G401 (cell line): ENCODE measurements at regions not wholly inside any gene's neighbourhood (a gene's known extent, or its start where the extent isn't known, plus 50 kb on each side); places are given as distances from the start of the nearest gene placed in this dataset.
"Not testable (repeated sequence)": the region's sequence is repeated elsewhere in the genome, so short reads cannot be mapped to it uniquely, and the experiment has no call there.

ENCODE experiments used
- DNase-seq: peaks from one replicate; pipeline ENCODE4 v3.0.0-alpha.2; 2015; ENCODE audit warnings: low spot score
- in situ Hi-C: cut with HindIII; loops from 2 replicates; pipeline ENCODE4 v1.10.0; 2016; ENCODE audit warnings: low sequenced_read_pairs, mixed read lengths

DNA sequence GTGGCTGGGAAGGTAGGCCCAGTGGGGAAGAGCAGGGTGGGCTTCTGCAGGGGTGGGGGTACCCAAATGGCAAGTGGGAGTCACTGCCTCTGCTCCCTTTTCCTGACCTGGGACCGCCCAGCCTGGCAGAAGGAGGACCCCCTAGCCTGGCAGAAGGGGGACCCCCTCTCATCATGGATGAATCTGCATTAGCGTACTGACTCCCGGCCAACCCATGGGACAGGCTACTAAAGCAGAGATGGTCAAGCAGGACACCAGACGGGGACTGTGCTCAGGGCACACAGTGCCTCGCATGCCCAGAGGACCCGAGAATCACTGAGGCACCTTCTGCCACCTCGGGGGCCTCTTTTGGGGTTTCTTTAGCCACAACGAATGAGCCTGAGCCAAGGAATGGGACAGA lies 577.5 kb downstream of the GLRX3 start:
- no peak for DNase-seq
- in situ Hi-C loops: no loop called here

DNA sequence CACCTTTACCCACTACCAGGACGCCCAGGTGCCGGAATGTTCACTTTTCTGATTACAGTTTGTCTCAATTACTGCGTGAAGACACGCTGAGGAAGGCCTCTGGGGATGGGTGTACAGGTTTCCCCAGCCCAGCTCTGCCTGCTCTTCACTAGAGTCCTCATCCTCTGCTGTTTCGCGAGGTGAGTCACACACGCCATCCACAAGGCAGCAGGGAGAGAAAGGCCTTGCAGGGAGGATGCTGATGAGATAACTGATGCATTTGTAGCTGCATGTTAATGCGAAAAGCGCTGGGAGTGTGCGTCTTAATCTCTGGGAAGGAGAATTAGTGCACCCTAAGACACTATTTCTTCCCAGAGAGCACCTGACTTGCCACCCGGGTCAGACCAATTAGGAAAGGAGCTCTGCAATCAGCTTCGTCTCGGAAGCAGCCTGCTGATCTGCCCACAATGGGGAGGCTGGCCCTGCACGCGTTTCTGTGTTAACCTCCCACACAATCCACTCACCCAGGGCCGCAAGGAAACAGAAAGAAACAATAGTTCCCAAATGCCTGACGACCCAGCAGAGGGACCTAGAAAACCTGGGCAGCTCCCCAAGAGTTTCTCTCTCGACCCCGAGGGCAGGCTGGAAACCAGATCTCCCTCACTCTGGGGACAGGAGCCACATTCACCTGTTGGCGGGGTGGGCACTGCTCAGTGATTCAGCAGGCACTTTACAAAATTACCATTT lies 578.7 kb downstream of the GLRX3 start:
- in situ Hi-C loops: no loop called here
- no peak for DNase-seq

DNA sequence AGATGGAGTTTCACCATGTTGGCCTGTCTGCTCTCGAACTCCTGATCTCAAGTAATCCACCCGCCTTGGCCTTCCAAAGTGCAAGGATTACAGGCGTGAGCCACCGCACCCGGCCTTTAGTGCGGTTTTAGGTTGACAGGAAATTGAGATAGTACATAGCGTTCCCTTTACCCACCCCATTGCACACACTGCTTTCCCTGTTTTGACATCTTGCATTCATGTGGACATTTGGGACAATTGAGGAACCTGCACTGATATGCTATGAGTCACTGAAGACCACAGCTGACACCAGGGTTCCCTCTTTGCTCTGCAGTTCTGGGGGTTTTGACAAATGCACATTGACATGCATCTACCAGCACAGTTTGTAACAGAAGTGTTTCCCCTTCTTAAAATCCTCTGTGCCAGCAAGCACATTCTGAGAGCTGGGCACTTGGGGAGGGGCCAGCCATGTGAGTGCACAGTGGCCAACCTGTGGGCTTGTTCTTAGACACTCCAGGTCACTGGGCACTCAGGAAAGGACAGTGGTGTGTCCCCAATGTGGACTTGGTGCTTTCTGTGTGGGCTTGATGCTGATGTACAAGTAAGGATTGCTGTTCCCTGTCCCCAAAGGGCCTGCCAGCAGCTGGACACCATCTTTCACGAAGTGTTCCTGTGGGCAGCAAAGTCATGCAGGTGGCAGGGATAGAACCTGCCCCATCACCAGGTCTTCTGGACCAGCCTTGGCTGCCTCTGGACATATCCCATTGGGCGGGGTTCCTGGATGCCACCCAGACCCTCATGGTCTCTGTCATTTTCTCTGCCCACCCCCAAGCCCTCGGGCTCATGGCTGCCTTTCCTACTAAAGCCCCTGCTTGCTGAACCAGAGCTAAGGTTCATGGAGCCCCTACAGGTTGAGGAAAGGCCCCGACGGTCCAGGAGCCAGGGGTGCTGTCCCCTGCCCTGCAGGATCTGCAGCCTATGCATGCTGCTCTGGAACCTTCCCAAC lies 579.8 kb downstream of the GLRX3 start:
- in situ Hi-C loops: no loop called here

GRCh38 chr10:130717083-130717482 lies 580.9 kb downstream of the GLRX3 start:
- DNase-seq: no peak
- in situ Hi-C loops: no loop called here

More for the DNA sequence above, 579.8 kb downstream of the GLRX3 start:
- DNase-seq: no peak

DNA sequence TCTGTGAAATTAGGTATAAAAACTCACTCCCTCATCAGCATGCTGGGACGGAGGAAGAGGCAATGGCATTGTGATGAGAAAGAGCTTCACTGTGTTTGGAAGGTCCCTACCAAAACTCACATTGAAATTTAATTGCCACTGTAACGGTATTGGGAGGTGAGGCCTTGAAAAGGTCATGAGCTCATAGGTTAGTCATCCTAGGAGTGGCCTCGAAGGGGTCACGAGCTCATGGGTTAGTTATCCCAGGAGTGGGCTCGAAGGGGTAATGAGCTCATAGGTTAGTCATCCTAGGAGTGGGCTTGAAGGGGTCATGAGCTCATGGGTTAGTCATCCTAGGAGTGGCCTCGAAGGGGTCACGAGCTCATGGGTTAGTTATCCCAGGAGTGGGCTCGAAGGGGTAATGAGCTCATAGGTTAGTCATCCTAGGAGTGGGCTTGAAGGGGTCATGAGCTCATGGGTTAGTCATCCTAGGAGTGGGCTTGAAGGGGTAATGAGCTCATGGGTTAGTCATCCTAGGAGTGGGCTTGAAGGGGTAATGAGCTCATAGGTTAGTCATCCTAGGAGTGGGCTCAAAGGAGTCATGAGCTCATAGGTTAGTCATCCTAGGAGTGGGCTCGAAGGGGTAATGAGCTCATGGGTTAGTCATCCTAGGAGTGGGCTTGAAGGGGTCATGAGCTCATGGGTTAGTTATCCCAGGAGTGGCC lies 582.7 kb downstream of the GLRX3 start:
- DNase-seq, in situ Hi-C loops: not testable (repeated sequence)

GRCh38 chr10:130719448-130719752 lies 583.2 kb downstream of the GLRX3 start:
- in situ Hi-C loops: no loop called here
- DNase-seq: no peak

DNA sequence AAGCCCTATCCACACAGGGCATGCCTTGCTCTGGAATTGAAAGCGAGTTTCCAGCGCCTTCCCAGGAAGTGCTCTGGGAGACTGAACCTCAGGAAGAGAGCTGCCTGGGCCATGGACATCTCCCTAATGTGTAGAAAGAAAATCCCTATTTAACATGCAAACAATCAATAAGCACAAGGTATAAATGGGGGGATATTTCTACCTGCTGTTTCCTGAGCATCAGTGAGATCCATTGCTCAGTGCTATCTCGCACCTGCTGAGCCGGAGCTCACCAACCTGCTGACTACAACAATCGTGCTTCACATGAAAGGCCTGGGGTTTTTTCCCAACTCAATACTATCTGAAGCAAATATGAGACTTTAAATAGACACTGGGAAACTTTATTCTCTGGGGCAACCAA lies 584.0 kb downstream of the GLRX3 start:
- in situ Hi-C loops: no loop called here
- no peak for DNase-seq

DNA sequence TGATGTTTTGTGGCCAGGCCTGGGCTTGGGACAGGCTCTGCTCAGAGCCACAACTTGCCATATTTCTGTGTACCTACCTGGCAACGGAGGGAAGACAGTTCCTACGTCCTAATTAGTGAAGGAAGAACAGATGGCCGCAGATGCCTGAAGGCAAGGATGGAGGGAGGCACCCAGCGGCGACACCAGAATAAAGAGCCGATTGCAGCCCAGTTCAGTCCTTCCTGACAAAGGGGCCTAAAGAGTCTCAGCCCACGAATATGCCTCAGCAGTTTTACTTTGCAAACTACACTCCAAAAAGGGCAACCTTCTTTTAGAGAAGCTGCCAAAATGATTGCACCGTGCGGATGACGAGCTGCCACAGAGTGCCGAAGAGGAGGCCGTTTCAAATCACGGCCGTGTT lies 585.8 kb downstream of the GLRX3 start:
- in situ Hi-C loops: no loop called here
- peak; percentile 96 for DNase-seq

DNA sequence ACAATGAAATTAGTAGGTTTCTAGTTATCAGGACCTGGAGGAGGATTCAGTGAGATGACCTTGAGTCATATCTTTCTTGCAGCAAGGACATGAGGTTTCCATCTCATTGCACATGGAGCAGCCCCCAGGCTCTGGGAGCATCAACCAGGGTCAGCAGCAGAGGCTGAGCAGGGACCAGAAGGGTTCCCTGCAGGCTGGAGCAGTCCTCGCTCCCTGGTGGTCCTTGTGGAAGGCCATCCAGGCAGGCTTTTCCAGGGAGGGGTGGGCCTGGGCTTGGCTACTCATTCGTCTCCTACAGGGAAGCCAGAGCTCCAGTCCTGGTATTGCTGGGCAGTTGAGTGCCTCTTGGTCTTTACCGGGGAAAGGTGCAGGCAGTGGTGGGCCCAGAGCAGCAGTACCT lies 587.5 kb downstream of the GLRX3 start:
- in situ Hi-C loops: no loop called here
- no peak for DNase-seq

GRCh38 chr10:130725474-130725970 lies 586.0 kb downstream of the TCERG1L start:
- no peak for DNase-seq
- in situ Hi-C loops: no loop called here

DNA sequence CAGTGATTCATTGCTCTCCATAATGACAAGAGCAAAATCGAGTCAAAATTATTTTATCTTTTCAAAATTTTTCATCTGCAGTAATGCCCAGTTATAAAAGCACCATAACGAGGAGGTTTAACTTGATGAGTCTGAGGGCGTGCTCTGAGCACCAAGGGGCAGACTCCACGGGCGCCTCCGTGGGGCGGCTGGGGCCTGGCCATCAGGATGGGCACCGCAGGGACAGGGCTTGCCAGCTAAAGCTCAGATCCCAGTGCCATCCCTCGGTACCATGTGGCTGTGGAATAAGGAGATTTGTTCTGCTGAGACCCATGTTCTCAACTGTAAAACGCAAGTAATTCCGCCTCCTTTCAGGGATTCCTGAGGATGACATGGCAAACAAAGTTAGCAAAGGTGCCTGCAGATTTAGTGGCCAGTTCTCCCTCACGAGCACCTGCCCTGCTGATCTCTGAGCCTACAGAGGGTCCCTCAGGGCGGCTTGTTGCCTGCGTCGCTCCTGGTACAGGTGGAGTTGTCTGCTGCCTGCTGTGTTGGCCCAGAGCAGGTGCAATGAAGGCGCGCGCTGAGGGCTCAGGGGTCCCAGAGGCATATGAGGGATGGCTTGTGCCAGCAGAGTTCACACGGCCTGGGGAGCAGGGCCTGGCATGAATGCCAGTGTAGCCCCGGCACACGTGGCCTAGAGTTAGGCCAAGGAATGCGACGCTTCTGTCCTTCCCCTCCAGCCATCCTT lies 584.4 kb downstream of the TCERG1L start:
- in situ Hi-C loops: no loop called here
- no peak for DNase-seq

DNA sequence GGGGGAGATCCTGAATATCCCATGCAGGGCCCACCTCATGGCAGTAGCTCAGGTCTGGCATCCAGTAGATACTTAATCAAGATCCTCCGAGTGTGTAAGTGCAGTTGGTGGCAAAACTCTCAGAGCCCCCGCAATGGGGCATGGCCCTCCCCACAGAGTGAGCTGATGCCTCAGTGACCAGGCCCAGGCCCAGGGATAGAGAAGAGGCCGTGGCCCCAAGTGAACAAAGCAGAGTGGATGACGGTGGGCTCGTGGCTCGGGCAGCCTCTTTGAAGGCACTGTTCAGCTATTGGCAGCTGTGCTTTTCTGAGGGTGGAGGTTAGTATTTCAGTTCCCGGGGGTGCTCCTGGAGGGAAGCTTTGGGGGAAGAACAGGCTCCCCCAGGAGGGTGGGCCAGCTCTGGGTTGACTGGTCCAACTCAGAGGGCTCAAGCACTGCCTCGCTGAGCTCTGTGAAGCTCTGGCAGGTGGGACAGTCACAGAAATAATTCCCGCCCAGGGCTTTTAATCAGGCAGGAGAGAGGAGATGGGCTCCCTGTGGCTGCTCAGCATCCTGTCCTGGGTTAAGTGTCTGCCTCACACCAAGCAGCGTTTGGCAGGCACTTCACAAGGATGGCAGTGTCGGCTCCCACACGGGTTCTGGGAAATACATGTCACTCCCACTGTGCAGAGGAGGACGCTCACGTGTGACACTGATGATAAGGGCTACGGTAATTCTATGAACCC lies 583.6 kb downstream of the TCERG1L start:
- DNase-seq: peak; percentile 47
- in situ Hi-C loops: no loop called here

DNA sequence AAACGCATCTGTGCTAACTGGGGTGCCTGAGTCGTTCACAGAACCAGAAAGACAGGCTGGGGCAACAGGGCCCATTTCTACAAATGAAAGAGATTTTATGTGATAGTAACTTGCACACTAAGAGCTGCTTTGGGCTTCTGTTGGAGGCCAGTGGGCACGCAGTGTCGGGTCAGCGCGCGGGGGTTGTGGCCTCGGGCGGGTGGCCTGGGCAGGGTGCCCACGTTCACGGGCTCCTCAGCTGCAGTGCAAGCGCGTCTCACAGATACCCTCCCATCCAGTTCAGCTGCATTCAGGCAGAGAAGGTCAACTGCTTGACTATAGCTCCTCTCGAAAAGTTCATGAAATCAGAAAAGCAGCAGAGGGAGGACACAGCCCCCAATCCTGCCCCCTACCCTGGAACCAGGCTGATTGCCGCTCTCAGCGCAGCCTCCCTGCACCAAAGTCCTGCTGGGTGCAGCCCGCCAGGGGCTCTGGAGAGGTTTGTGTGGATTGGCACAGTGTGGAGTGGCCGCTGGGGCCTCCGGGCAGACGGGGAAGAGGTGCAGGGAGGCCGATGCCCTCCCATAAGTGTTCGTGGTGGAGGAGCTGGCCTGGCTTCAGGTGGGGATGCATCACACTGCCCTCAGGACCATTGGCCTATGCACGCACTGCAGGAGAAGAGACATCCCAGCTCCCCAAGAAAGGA lies 582.8 kb downstream of the TCERG1L start:
- DNase-seq: no peak
- in situ Hi-C loops: no loop called here

DNA sequence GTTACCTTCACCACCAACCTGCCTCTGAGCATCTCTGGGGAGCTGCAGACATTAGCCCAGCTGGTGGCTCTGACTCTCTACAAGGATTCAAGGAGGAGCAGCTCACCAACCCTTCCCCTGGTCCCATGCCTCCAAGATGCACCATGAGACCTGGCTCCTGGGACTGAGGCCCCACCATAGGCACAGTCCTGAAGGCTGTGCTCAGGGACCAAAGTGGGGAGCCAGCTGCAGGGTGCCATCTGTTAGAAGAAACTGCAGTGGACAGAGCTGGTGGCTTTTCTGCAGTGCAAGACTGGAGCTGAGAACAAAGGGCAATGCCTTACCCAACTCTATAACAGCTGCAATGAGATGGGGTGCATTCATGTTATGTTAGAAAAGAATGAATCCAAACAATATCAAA lies 581.6 kb downstream of the TCERG1L start:
- DNase-seq: no peak
- in situ Hi-C loops: no loop called here

GRCh38 chr10:130737186-130737585 lies 574.3 kb downstream of the TCERG1L start:
- in situ Hi-C loops: no loop called here
- DNase-seq: no peak

GRCh38 chr10:130737621-130738020 lies 573.9 kb downstream of the TCERG1L start:
- in situ Hi-C loops: no loop called here
- no peak for DNase-seq

DNA sequence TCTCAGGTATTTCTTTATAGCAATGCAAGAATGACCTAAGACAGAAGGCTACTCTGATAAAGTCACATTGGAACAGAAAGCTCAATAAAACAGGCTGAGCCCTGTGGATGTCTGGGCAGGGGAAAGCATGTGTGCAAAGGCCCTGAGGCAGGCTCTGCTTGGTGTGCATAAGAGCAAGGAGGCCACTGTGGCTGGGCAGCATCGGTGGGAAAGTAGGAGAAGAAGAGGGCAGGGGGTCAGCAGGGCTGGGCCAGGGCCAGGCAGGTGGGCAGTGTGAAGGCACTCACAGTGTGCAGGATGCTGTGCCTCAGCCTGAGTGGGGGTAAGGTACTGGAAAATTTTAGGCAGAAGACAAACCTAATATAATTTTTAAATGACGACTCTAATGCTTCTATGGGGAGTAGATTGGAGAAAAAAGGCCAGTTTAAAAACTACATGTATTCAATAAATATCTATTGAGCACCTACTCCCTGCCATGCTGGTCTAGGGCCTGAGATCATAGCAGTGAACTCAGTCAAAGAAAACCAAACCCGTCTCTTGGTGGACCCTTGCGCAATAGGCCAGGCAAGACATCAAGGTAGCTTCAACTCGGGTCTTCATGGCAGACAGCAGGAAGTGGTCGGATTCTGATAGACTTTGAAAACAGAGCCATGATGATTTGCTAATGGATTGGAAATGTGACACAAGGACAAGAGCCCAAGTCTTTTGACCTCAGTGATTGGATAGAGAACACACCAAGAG lies 572.3 kb downstream of the TCERG1L start:
- in situ Hi-C loops: no loop called here
- DNase-seq: no peak
